ENCODE measurements at regions not wholly inside any gene's neighbourhood (a gene's known extent, or its start where the extent isn't known, plus 50 kb on each side); places are given as distances from the start of the nearest gene placed in this dataset.
A peak's percentile ranks its signal among the peaks of the same experiment; 100 is the strongest.

GRCh38 chr1:81409780-81410274, 390.9 kb upstream of the ADGRL2 start:
- Histone ChIP-seq H3K36me3 (no peaks in the 10 kb centered on the region), H3K4me3 (no peak overlapping the region), H3K9me3 (no peaks in the 10 kb centered on the region), H3K4me1 (peaks cover 0 to 65% (median 24%) of the 10 kb centered on the region in 4 donors), H3K27ac (peak overlapping the region in 1 of 2 donors; percentile 4), H3K27me3 (no peaks in the 10 kb centered on the region)
- TF ChIP-seq CTCF (IDR thresholded peaks at IDR 0.05): no peak
- no peak for DNase-seq
- intact Hi-C loops (cut with DNase I; ENCODE audit: low total_unique reads): no loop called here

GRCh38 chr1:81409262-81409661, 391.5 kb upstream of the ADGRL2 start:
- TF ChIP-seq CTCF (IDR thresholded peaks at IDR 0.05): no peak
- Histone ChIP-seq H3K4me1 (peaks cover 0 to 60% (median 20%) of the 10 kb centered on the region in 4 donors), H3K27me3 (no peaks in the 10 kb centered on the region), H3K27ac (no peak overlapping the region), H3K36me3 (no peaks in the 10 kb centered on the region), H3K4me3 (no peak overlapping the region), H3K9me3 (no peaks in the 10 kb centered on the region)
- DNase-seq: no peak
- intact Hi-C loops (cut with DNase I; ENCODE audit: low total_unique reads): no loop called here

- no peaks in the 10 kb centered on the region for H3K9me3 ChIP-seq
- H3K27me3 ChIP-seq: no peaks in the 10 kb centered on the region
- no peak for DNase-seq
- H3K36me3 ChIP-seq: no peaks in the 10 kb centered on the region
- intact Hi-C loops (cut with DNase I; ENCODE audit: low total_unique reads): no loop called here
- H3K4me3 ChIP-seq: no peak overlapping the region
- TF ChIP-seq CTCF (IDR thresholded peaks at IDR 0.05): no peak
- H3K4me1 ChIP-seq: peaks cover 0 to 57% (median 18%) of the 10 kb centered on the region in 4 donors
- no peak overlapping the region for H3K27ac ChIP-seq
These were observed 392.3 kb upstream of the ADGRL2 start for GRCh38 chr1:81408419-81408818.

- Histone ChIP-seq H3K27me3 (no peaks in the 10 kb centered on the region), H3K4me1 (peaks cover 0 to 57% (median 18%) of the 10 kb centered on the region in 4 donors), H3K9me3 (no peaks in the 10 kb centered on the region), H3K27ac (peak overlapping the region; percentile 45 to 52), H3K4me3 (no peak overlapping the region), H3K36me3 (no peaks in the 10 kb centered on the region)
- intact Hi-C loops (cut with DNase I; ENCODE audit: low total_unique reads): no loop called here
- no peak for DNase-seq
- no peak for TF ChIP-seq CTCF (IDR thresholded peaks at IDR 0.05)
These were observed 393.5 kb upstream of the ADGRL2 start for GRCh38 chr1:81407000-81407821.

GRCh38 chr1:81406292-81406999, 394.3 kb upstream of the ADGRL2 start:
- TF ChIP-seq CTCF (IDR thresholded peaks at IDR 0.05): no peak
- intact Hi-C loops (cut with DNase I; ENCODE audit: low total_unique reads): no loop called here
- no peaks in the 10 kb centered on the region for H3K9me3 ChIP-seq
- peaks cover 0 to 57% (median 18%) of the 10 kb centered on the region in 4 donors for H3K4me1 ChIP-seq
- no peaks in the 10 kb centered on the region for H3K36me3 ChIP-seq
- H3K27me3 ChIP-seq: no peaks in the 10 kb centered on the region
- H3K27ac ChIP-seq: peak overlapping the region; percentile 45 to 52
- H3K4me3 ChIP-seq: peak overlapping the region in 1 of 2 donors; percentile 3
- peak in 1 of 2 donors; percentile 23 for DNase-seq

All from tibial artery (tissue), 4 donors.